ENCODE measurements at regions not wholly inside any gene's neighbourhood (a gene's known extent, or its start where the extent isn't known, plus 50 kb on each side); places are given as distances from the start of the nearest gene placed in this dataset.

DNA sequence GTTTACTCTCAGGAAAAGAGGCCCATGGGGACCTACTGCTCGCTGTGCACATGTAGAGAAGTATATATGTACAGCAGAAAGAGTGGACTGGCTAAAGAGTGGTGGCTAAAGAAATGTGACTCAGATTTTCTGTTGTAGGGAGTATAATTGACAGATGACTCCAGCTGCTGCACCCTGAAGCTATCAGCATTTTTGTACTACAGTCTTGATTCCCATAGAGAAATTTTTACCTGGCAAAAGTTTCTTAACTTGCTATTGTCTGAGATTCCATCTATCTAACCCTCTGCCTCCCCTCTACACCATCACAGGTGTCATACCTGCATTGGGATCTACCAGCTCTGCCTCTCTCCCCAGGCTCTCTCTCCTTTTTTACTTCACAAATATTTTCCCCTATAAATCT is 296.0 kb upstream of the KYNU start:
- H3K9me3 ChIP-seq (ENCODE audit: control insufficient read depth, insufficient read depth, low read length): no peaks in the 10 kb centered on the region
- no peaks in the 10 kb centered on the region for H3F3A ChIP-seq (ENCODE audit: control insufficient read depth, insufficient read depth)

DNA sequence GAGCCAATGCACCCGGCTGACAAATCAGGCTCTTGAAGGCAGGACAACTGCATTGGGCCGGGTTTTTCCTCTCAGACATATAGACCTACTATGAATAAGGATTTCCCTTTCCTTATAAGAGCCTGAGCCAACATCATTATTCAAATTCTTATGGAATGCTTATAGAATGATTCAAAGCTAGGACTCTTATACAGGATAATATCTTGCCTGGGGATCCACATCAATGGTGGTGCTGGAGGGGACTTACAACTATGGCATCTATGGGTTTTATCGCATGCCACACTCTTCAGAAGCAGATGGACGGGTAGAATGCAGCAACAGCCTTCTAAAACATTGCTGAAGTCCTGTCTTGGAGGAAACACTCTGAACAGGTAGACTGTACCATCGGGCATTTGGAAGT is 296.8 kb upstream of the KYNU start:
- Histone ChIP-seq H3K27me3 (ENCODE audit: control insufficient read depth, low read length) (0 out of 2 replicates have a peak, but pooled peaks cover 5% of the 10 kb centered on the region), H3F3A (ENCODE audit: control insufficient read depth, insufficient read depth) (no peaks in the 10 kb centered on the region), H3K36me3 (ENCODE audit: control insufficient read depth, low read length) (no peaks in the 10 kb centered on the region), H3K4me2 (ENCODE audit: low read length) (no peak overlapping the region), H3K27ac (ENCODE audit: low read depth, low read length) (no peak overlapping the region), H3K9me3 (ENCODE audit: control insufficient read depth, insufficient read depth, low read length) (no peaks in the 10 kb centered on the region), H4K20me1 (ENCODE audit: control insufficient read depth, insufficient read depth, low read depth, low read length) (no peaks in the 10 kb centered on the region), H3K4me1 (ENCODE audit: control insufficient read depth, low read length) (no peaks in the 10 kb centered on the region), H3K79me2 (ENCODE audit: control insufficient read depth, low read length) (no peaks in the 10 kb centered on the region), H3K4me3 (ENCODE audit: low read length) (no peak overlapping the region), H3K9me2 (replicated peaks; ENCODE audit: control insufficient read depth, low read length) (no peaks in the 10 kb centered on the region)
- TF ChIP-seq, protein P1, sequence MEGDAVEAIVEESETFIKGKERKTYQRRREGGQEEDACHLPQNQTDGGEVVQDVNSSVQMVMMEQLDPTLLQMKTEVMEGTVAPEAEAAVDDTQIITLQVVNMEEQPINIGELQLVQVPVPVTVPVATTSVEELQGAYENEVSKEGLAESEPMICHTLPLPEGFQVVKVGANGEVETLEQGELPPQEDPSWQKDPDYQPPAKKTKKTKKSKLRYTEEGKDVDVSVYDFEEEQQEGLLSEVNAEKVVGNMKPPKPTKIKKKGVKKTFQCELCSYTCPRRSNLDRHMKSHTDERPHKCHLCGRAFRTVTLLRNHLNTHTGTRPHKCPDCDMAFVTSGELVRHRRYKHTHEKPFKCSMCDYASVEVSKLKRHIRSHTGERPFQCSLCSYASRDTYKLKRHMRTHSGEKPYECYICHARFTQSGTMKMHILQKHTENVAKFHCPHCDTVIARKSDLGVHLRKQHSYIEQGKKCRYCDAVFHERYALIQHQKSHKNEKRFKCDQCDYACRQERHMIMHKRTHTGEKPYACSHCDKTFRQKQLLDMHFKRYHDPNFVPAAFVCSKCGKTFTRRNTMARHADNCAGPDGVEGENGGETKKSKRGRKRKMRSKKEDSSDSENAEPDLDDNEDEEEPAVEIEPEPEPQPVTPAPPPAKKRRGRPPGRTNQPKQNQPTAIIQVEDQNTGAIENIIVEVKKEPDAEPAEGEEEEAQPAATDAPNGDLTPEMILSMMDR (IDR thresholded peaks at IDR 0.05; ENCODE audit: low read depth, low read length, poor library complexity, severe bottlenecking): no peak
- no peak for TF ChIP-seq EZH2phosphoT487 (IDR thresholded peaks at IDR 0.05; ENCODE audit: borderline replicate concordance, low read length)

More for the DNA sequence above, 296.0 kb upstream of the KYNU start:
- Histone ChIP-seq H3K9me2 (replicated peaks; ENCODE audit: control insufficient read depth, low read length) (no peaks in the 10 kb centered on the region), H3K4me2 (ENCODE audit: low read length) (no peak overlapping the region), H3K27me3 (ENCODE audit: control insufficient read depth, low read length) (0 out of 2 replicates have a peak, but pooled peaks cover 2% of the 10 kb centered on the region), H3K4me1 (ENCODE audit: control insufficient read depth, low read length) (peaks cover under 1% of the 10 kb centered on the region; the same call in 1 of the 2 replicates), H4K20me1 (ENCODE audit: control insufficient read depth, insufficient read depth, low read depth, low read length) (no peaks in the 10 kb centered on the region), H3K79me2 (ENCODE audit: control insufficient read depth, low read length) (no peaks in the 10 kb centered on the region), H3K27ac (ENCODE audit: low read depth, low read length) (no peak overlapping the region), H3K4me3 (ENCODE audit: low read length) (no peak overlapping the region), H3K36me3 (ENCODE audit: control insufficient read depth, low read length) (no peaks in the 10 kb centered on the region)
- TF ChIP-seq, protein P1 (IDR thresholded peaks at IDR 0.05; ENCODE audit: low read depth, low read length, poor library complexity, severe bottlenecking): no peak
- no peak for TF ChIP-seq EZH2phosphoT487 (IDR thresholded peaks at IDR 0.05; ENCODE audit: borderline replicate concordance, low read length)

DNA sequence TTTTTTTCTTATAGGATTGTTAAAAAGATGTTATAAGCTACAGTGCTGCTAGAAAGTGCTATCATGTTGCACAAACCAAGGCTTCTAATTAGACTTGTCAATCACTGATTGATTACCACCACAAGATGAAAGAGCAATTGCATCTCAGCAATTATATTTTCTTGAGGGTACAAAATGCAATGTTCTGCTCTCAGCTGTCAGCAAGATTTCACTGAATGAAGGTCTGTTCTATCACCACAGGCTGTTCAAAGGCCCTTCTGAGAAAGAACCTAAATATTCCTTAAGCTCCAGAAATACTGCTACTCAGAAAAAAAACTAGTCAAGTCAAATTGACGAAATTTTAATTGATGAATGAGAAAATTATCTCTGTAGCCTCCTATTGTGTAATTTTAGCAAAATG is 301.9 kb upstream of the KYNU start:
- Histone ChIP-seq H3K9me2 (replicated peaks; ENCODE audit: control insufficient read depth, low read length) (no peaks in the 10 kb centered on the region), H3F3A (ENCODE audit: control insufficient read depth, insufficient read depth) (no peaks in the 10 kb centered on the region), H3K27ac (ENCODE audit: low read depth, low read length) (no peak overlapping the region), H3K4me3 (ENCODE audit: low read length) (no peak overlapping the region), H3K9me3 (ENCODE audit: control insufficient read depth, insufficient read depth, low read length) (no peaks in the 10 kb centered on the region), H3K4me2 (ENCODE audit: low read length) (no peak overlapping the region), H3K79me2 (ENCODE audit: control insufficient read depth, low read length) (no peaks in the 10 kb centered on the region), H3K36me3 (ENCODE audit: control insufficient read depth, low read length) (no peaks in the 10 kb centered on the region), H4K20me1 (ENCODE audit: control insufficient read depth, insufficient read depth, low read depth, low read length) (no peaks in the 10 kb centered on the region), H3K27me3 (ENCODE audit: control insufficient read depth, low read length) (0 out of 2 replicates have a peak, but pooled peaks cover 5% of the 10 kb centered on the region), H3K4me1 (ENCODE audit: control insufficient read depth, low read length) (no peaks in the 10 kb centered on the region)
- TF ChIP-seq, protein P1 (IDR thresholded peaks at IDR 0.05; ENCODE audit: low read depth, low read length, poor library complexity, severe bottlenecking): no peak
- no peak for TF ChIP-seq EZH2phosphoT487 (IDR thresholded peaks at IDR 0.05; ENCODE audit: borderline replicate concordance, low read length)

All from DOHH2 (cell line).